ENCODE measurements at regions not wholly inside any gene's neighbourhood (a gene's known extent, or its start where the extent isn't known, plus 50 kb on each side); places are given as distances from the start of the nearest gene placed in this dataset.

- H3K9me3 ChIP-seq (ENCODE audit: control insufficient read depth, insufficient read depth, low read depth, low read length), result no peaks in the 10 kb centered on the region
- ChIA-PET CTCF (no interaction called here), POLR2A (no interaction called here)
- H3K4me3 ChIP-seq (ENCODE audit: low read depth, low read length), result no peak overlapping the region
- no peak overlapping the region for H3K27ac ChIP-seq (ENCODE audit: extremely low read depth, low read depth, low read length)
- no peak for TF ChIP-seq ZNF239 (tag by site-specific recombination; IDR thresholded peaks at IDR 0.05)
- TF ChIP-seq ZNF639 (tag by site-specific recombination; IDR thresholded peaks at IDR 0.05), result no peak
- no peak for TF ChIP-seq ZNF341 (tag by site-specific recombination; IDR thresholded peaks at IDR 0.05; ENCODE audit: low read depth)
- no peak for TF ChIP-seq ZNF423 (tag by site-specific recombination; IDR thresholded peaks at IDR 0.05)
- no peak for TF ChIP-seq ZNF2 (tag by site-specific recombination; IDR thresholded peaks at IDR 0.05)
- TF ChIP-seq ZNF580 (tag by site-specific recombination; IDR thresholded peaks at IDR 0.05), result no peak
- no peak for TF ChIP-seq HOXD13 (CRISPR knock-in tag; IDR thresholded peaks at IDR 0.05; ENCODE audit: borderline replicate concordance)
- H3K36me3 ChIP-seq (ENCODE audit: control insufficient read depth in 2 of 2, insufficient read depth in 1 of 2, low read length in 2 of 2), result no peaks in the 10 kb centered on the region
- no peaks in the 10 kb centered on the region for H3K4me1 ChIP-seq (ENCODE audit: control insufficient read depth, insufficient read depth, low read length)
These were observed 156.0 kb upstream of the CD96 start for GRCh38 chr3:111385971-111386495.

GRCh38 chr3:111392894-111393398 lies 149.1 kb upstream of the CD96 start:
- H3K4me3 ChIP-seq (ENCODE audit: low read depth, low read length), result no peak overlapping the region
- POLR2A ChIA-PET, result no interaction called here
- H3K4me1 ChIP-seq (ENCODE audit: control insufficient read depth, insufficient read depth, low read length), result no peaks in the 10 kb centered on the region
- no peaks in the 10 kb centered on the region for H3K36me3 ChIP-seq (ENCODE audit: control insufficient read depth in 2 of 2, insufficient read depth in 1 of 2, low read length in 2 of 2)
- no peaks in the 10 kb centered on the region for H3K9me3 ChIP-seq (ENCODE audit: control insufficient read depth, insufficient read depth, low read depth, low read length)
- TF ChIP-seq PRDM4 (tag by site-specific recombination; IDR thresholded peaks at IDR 0.05), result no peak
- no peak for TF ChIP-seq EGR2 (tag by site-specific recombination; IDR thresholded peaks at IDR 0.05; ENCODE audit: low read depth)
- TF ChIP-seq ZNF292 (tag by site-specific recombination; IDR thresholded peaks at IDR 0.05; ENCODE audit: borderline replicate concordance, low read depth), result no peak
- TF ChIP-seq ZNF692 (tag by site-specific recombination; IDR thresholded peaks at IDR 0.05), result no peak
- TF ChIP-seq ZNF169 (tag by site-specific recombination; IDR thresholded peaks at IDR 0.05), result no peak
- no peak for TF ChIP-seq SP3 (tag by site-specific recombination; IDR thresholded peaks at IDR 0.05)
- TF ChIP-seq TSHZ1 (tag by site-specific recombination; IDR thresholded peaks at IDR 0.05; ENCODE audit: borderline replicate concordance), result no peak
- TF ChIP-seq ZNF660 (tag by site-specific recombination; IDR thresholded peaks at IDR 0.05), result no peak
- TF ChIP-seq ZNF394 (tag by site-specific recombination; IDR thresholded peaks at IDR 0.05; ENCODE audit: borderline replicate concordance), result no peak
- CTCF ChIA-PET, result no interaction called here
- no peak overlapping the region for H3K27ac ChIP-seq (ENCODE audit: extremely low read depth, low read depth, low read length)

Measured in HEK293 (cell line).